Karpas-422 (cell line): ENCODE measurements at regions not wholly inside any gene's neighbourhood (a gene's known extent, or its start where the extent isn't known, plus 50 kb on each side); places are given as distances from the start of the nearest gene placed in this dataset.

Source experiments
- DNase-seq: peaks from one replicate; pipeline ENCODE4 v3.0.0-alpha.2; 2015
- H2AFZ ChIP-seq: fragments of 200-600 bp; sonication (generic); 2 replicates; pipeline ENCODE4 v1.6.1; 2014; ENCODE audit warnings: antibody characterized with exemption, low read length, mixed read lengths
- H3K27ac ChIP-seq: fragments of 200-600 bp; sonication (generic); 2 replicates; pipeline ENCODE4 v1.5.1; 2014; ENCODE audit warnings: mild to moderate bottlenecking, low read length, moderate library complexity
- H3K27me3 ChIP-seq: fragments of 200-600 bp; sonication (generic); 2 replicates; pipeline ENCODE4 v1.6.1; 2014; ENCODE audit warnings: low read length, mixed read lengths
- H3K36me3 ChIP-seq: fragments of 200-600 bp; sonication (generic); 2 replicates; pipeline ENCODE4 v1.6.1; 2014; ENCODE audit warnings: low read length, mixed read lengths; ENCODE audit not compliant: insufficient read depth
- H3K4me1 ChIP-seq: fragments of 200-600 bp; sonication (generic); 2 replicates; pipeline ENCODE4 v1.6.1; 2014; ENCODE audit warnings: mild to moderate bottlenecking, low read length, mixed read lengths
- H3K4me2 ChIP-seq: fragments of 200-600 bp; sonication (generic); 2 replicates; pipeline ENCODE4 v1.6.1; 2014; ENCODE audit warnings: low read length, low read depth, mild to moderate bottlenecking; ENCODE audit not compliant: poor library complexity, severe bottlenecking
- H3K4me3 ChIP-seq: fragments of 200-600 bp; sonication (generic); 2 replicates; pipeline ENCODE4 v1.5.1; 2014; ENCODE audit warnings: mild to moderate bottlenecking, antibody characterized with exemption, low read length, mixed read lengths
- H3K79me2 ChIP-seq: fragments of 200-600 bp; sonication (generic); 2 replicates; pipeline ENCODE4 v1.6.1; 2014; ENCODE audit warnings: mild to moderate bottlenecking, low read length, mixed read lengths
- H3K9ac ChIP-seq: fragments of 200-600 bp; sonication (generic); 2 replicates; pipeline ENCODE4 v1.6.0; 2014; ENCODE audit warnings: low read length
- H3K9me2 ChIP-seq: fragments of 200-600 bp; sonication (generic), shearing (Covaris generic); replicated peaks from 2 replicates; pipeline ENCODE4 v1.6.0; 2014; ENCODE audit warnings: mild to moderate bottlenecking, low read length, moderate library complexity; ENCODE audit not compliant: insufficient read depth
- H3K9me3 ChIP-seq: fragments of 300-700, 200-600 bp; sonication (generic); 2 replicates; pipeline ENCODE4 v1.6.1; 2014; ENCODE audit warnings: low read length, mixed read lengths
- H4K20me1 ChIP-seq: fragments of 200-600 bp; sonication (generic); 2 replicates; pipeline ENCODE4 v1.6.1; 2014; ENCODE audit warnings: mild to moderate bottlenecking, antibody characterized with exemption, low read length, low read depth; ENCODE audit not compliant: insufficient read depth

GRCh38 chr5:82800826-82801225 lies 276.4 kb downstream of the TMEM167A start:
- Histone ChIP-seq H4K20me1 (no peaks in the 10 kb centered on the region), H3K9me2 (no peaks in the 10 kb centered on the region)

GRCh38 chr5:82799361-82800077 lies 277.7 kb downstream of the TMEM167A start:
- Histone ChIP-seq H3K4me2 (no peak overlapping the region), H2AFZ (no peak overlapping the region), H3K4me1 (peaks cover 8% of the 10 kb centered on the region), H3K36me3 (no peaks in the 10 kb centered on the region), H3K79me2 (no peaks in the 10 kb centered on the region), H3K27ac (no peak overlapping the region), H4K20me1 (no peaks in the 10 kb centered on the region), H3K4me3 (no peak overlapping the region), H3K9me2 (no peaks in the 10 kb centered on the region), H3K27me3 (no peaks in the 10 kb centered on the region), H3K9me3 (no peaks in the 10 kb centered on the region), H3K9ac (no peak overlapping the region)
- DNase-seq: no peak

More at GRCh38 chr5:82800826-82801225, 276.4 kb downstream of the TMEM167A start:
- no peak for DNase-seq
- H2AFZ ChIP-seq: no peak overlapping the region
- no peaks in the 10 kb centered on the region for H3K9me3 ChIP-seq
- H3K27me3 ChIP-seq: no peaks in the 10 kb centered on the region
- no peak overlapping the region for H3K27ac ChIP-seq
- no peaks in the 10 kb centered on the region for H3K36me3 ChIP-seq
- H3K79me2 ChIP-seq: no peaks in the 10 kb centered on the region
- no peak overlapping the region for H3K4me2 ChIP-seq
- H3K4me3 ChIP-seq: no peak overlapping the region
- peaks cover 8% of the 10 kb centered on the region for H3K4me1 ChIP-seq
- no peak overlapping the region for H3K9ac ChIP-seq

GRCh38 chr5:82798676-82799075 lies 278.5 kb downstream of the TMEM167A start:
- Histone ChIP-seq H3K79me2 (no peaks in the 10 kb centered on the region), H3K27ac (no peak overlapping the region), H3K36me3 (no peaks in the 10 kb centered on the region), H3K9me2 (no peaks in the 10 kb centered on the region), H3K9ac (no peak overlapping the region), H3K4me3 (no peak overlapping the region), H3K9me3 (no peaks in the 10 kb centered on the region), H4K20me1 (no peaks in the 10 kb centered on the region), H3K4me2 (no peak overlapping the region), H2AFZ (no peak overlapping the region), H3K4me1 (peaks cover 8% of the 10 kb centered on the region), H3K27me3 (no peaks in the 10 kb centered on the region)
- DNase-seq: no peak

GRCh38 chr5:82796643-82797416 lies 280.4 kb downstream of the TMEM167A start:
- no peak for DNase-seq
- H3K27me3 ChIP-seq: no peaks in the 10 kb centered on the region
- no peaks in the 10 kb centered on the region for H3K36me3 ChIP-seq
- no peak overlapping the region for H3K4me3 ChIP-seq
- H2AFZ ChIP-seq: no peak overlapping the region
- no peaks in the 10 kb centered on the region for H4K20me1 ChIP-seq
- no peaks in the 10 kb centered on the region for H3K79me2 ChIP-seq
- H3K9me3 ChIP-seq: no peaks in the 10 kb centered on the region
- no peak overlapping the region for H3K9ac ChIP-seq
- no peak overlapping the region for H3K27ac ChIP-seq
- H3K4me1 ChIP-seq: no peaks in the 10 kb centered on the region
- no peak overlapping the region for H3K4me2 ChIP-seq
- H3K9me2 ChIP-seq: no peaks in the 10 kb centered on the region

- H2AFZ ChIP-seq: no peak overlapping the region
- H3K4me2 ChIP-seq: no peak overlapping the region
- no peak overlapping the region for H3K27ac ChIP-seq
- no peaks in the 10 kb centered on the region for H3K9me2 ChIP-seq
- H4K20me1 ChIP-seq: no peaks in the 10 kb centered on the region
- H3K79me2 ChIP-seq: no peaks in the 10 kb centered on the region
- H3K36me3 ChIP-seq: no peaks in the 10 kb centered on the region
- DNase-seq: no peak
- no peaks in the 10 kb centered on the region for H3K27me3 ChIP-seq
- H3K4me3 ChIP-seq: no peak overlapping the region
- no peaks in the 10 kb centered on the region for H3K9me3 ChIP-seq
- H3K4me1 ChIP-seq: no peaks in the 10 kb centered on the region
- no peak overlapping the region for H3K9ac ChIP-seq
Measured at GRCh38 chr5:82794876-82795275, 282.3 kb downstream of the TMEM167A start.

GRCh38 chr5:82793808-82794419 lies 283.3 kb downstream of the TMEM167A start:
- no peaks in the 10 kb centered on the region for H3K36me3 ChIP-seq
- no peak overlapping the region for H3K4me3 ChIP-seq
- no peak overlapping the region for H3K9ac ChIP-seq
- no peak overlapping the region for H2AFZ ChIP-seq
- H3K4me2 ChIP-seq: no peak overlapping the region
- H3K27ac ChIP-seq: no peak overlapping the region
- H3K79me2 ChIP-seq: no peaks in the 10 kb centered on the region
- peak; percentile 74 for DNase-seq
- H4K20me1 ChIP-seq: no peaks in the 10 kb centered on the region
- no peaks in the 10 kb centered on the region for H3K27me3 ChIP-seq
- H3K9me2 ChIP-seq: no peaks in the 10 kb centered on the region
- H3K4me1 ChIP-seq: no peaks in the 10 kb centered on the region
- H3K9me3 ChIP-seq: no peaks in the 10 kb centered on the region

GRCh38 chr5:82792096-82792495 lies 285.1 kb downstream of the TMEM167A start:
- no peaks in the 10 kb centered on the region for H3K9me3 ChIP-seq
- no peak overlapping the region for H3K27ac ChIP-seq
- H3K36me3 ChIP-seq: no peaks in the 10 kb centered on the region
- no peaks in the 10 kb centered on the region for H3K27me3 ChIP-seq
- H3K9ac ChIP-seq: no peak overlapping the region
- H4K20me1 ChIP-seq: no peaks in the 10 kb centered on the region
- no peaks in the 10 kb centered on the region for H3K9me2 ChIP-seq
- no peak overlapping the region for H3K4me2 ChIP-seq
- DNase-seq: no peak
- no peak overlapping the region for H2AFZ ChIP-seq
- no peaks in the 10 kb centered on the region for H3K79me2 ChIP-seq
- no peaks in the 10 kb centered on the region for H3K4me1 ChIP-seq
- no peak overlapping the region for H3K4me3 ChIP-seq

GRCh38 chr5:82789095-82789494 lies 288.1 kb downstream of the TMEM167A start:
- no peaks in the 10 kb centered on the region for H3K9me3 ChIP-seq
- no peaks in the 10 kb centered on the region for H3K9me2 ChIP-seq
- H3K36me3 ChIP-seq: no peaks in the 10 kb centered on the region
- no peaks in the 10 kb centered on the region for H3K79me2 ChIP-seq
- no peak overlapping the region for H3K4me2 ChIP-seq
- H3K9ac ChIP-seq: no peak overlapping the region
- H3K27ac ChIP-seq: no peak overlapping the region
- H3K27me3 ChIP-seq: no peaks in the 10 kb centered on the region
- H3K4me1 ChIP-seq: peaks cover 8% of the 10 kb centered on the region
- no peak overlapping the region for H2AFZ ChIP-seq
- no peak overlapping the region for H3K4me3 ChIP-seq
- no peaks in the 10 kb centered on the region for H4K20me1 ChIP-seq
- no peak for DNase-seq
